Activated CD8-positive, alpha-beta memory T cell treated with anti-CD3 and anti-CD28 coated beads, Interleukin-2, amount 10 ng/mL, durations not matched to agents 7 days and 5 days (primary cell): ENCODE measurements at regions not wholly inside any gene's neighbourhood (a gene's known extent, or its start where the extent isn't known, plus 50 kb on each side); places are given as distances from the start of the nearest gene placed in this dataset.

Experiments
- ATAC-seq: fragments of 150-1000 bp; cut with Tn5 transposase; one replicate; pipeline ENCODE4 v1.10.0; 2021; ENCODE audit warnings: moderate library complexity
- CTCF ChIA-PET: fragments of 350-600 bp; sonication (Branson Sonifier 250); formaldehyde crosslinking; loops from one replicate; lab custom pipeline; 2021; ENCODE audit warnings: antibody characterized with exemption; lab: Charles Lee
- DNase-seq: peaks from one replicate; pipeline ENCODE4 v3.0.0-alpha.2; 2020
- H3K27ac Mint-ChIP-seq: one replicate; pipeline ENCODE4 v1.8.0; 2021; ENCODE audit warnings: mild to moderate bottlenecking, mixed read lengths
- H3K27me3 Mint-ChIP-seq: one replicate; pipeline ENCODE4 v1.8.0; 2021; ENCODE audit warnings: mixed read lengths
- H3K36me3 Mint-ChIP-seq: one replicate; pipeline ENCODE4 v1.8.0; 2021; ENCODE audit warnings: mild to moderate bottlenecking, mixed read lengths
- H3K4me1 Mint-ChIP-seq: one replicate; pipeline ENCODE4 v1.8.0; 2021; ENCODE audit warnings: mixed read lengths
- H3K4me3 Mint-ChIP-seq: one replicate; pipeline ENCODE4 v1.8.0; 2021; ENCODE audit warnings: mild to moderate bottlenecking, moderate library complexity, mixed read lengths
- H3K9me3 Mint-ChIP-seq: one replicate; pipeline ENCODE4 v1.8.0; 2022; ENCODE audit warnings: low read depth, mixed read lengths

DNA sequence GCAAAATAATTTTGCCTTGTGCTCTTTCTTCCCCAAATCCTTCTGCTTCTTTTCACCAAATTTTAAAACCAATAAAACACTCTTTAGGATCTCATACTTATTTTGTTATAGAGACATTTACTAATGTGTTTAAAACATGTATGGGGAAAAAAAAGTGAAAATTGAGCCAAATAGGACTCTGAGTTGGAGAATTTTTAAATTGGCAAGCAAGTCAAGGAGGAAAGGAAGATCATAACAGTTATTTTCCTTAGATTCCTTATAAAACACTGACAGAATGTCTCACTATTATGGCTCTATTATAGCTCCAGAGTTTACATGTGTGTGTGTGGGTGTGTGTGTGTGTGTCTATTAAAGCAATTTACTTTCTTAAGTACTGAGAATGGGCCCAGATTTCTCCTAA is 220.5 kb downstream of the SLC6A15 start:
- H3K27me3 Mint-ChIP-seq, result no peaks in the 10 kb centered on the region
- H3K4me3 Mint-ChIP-seq, result no peak overlapping the region
- ATAC-seq, result no peak
- peaks cover 3% of the 10 kb centered on the region for H3K9me3 Mint-ChIP-seq
- no peaks in the 10 kb centered on the region for H3K36me3 Mint-ChIP-seq
- no peak overlapping the region for H3K27ac Mint-ChIP-seq
- DNase-seq, result no peak
- no peaks in the 10 kb centered on the region for H3K4me1 Mint-ChIP-seq
- CTCF ChIA-PET, result no interaction called here

DNA sequence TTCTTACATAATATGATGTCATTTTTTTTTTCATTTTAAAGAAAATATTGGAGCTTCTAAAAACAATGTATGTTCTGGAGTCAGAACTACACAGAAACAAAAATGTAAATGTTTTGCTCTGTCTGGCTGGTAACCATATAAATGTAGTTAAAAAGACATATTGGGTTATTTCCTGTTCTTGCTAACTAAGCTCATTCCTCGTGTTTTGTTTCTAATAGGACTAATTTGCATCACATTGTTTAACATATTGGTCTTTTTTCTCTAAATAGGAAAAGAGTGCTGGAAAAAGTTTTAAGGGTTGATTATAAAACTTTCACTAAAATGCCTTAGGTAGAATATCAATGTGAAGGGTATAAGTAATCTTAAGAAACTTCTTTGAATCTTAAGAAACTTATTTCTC is 221.3 kb downstream of the SLC6A15 start:
- DNase-seq, result no peak
- no peak overlapping the region for H3K27ac Mint-ChIP-seq
- H3K27me3 Mint-ChIP-seq, result no peaks in the 10 kb centered on the region
- no peaks in the 10 kb centered on the region for H3K4me1 Mint-ChIP-seq
- CTCF ChIA-PET, result no interaction called here
- no peak for ATAC-seq
- H3K36me3 Mint-ChIP-seq, result no peaks in the 10 kb centered on the region
- peaks cover 3% of the 10 kb centered on the region for H3K9me3 Mint-ChIP-seq
- H3K4me3 Mint-ChIP-seq, result no peak overlapping the region

DNA sequence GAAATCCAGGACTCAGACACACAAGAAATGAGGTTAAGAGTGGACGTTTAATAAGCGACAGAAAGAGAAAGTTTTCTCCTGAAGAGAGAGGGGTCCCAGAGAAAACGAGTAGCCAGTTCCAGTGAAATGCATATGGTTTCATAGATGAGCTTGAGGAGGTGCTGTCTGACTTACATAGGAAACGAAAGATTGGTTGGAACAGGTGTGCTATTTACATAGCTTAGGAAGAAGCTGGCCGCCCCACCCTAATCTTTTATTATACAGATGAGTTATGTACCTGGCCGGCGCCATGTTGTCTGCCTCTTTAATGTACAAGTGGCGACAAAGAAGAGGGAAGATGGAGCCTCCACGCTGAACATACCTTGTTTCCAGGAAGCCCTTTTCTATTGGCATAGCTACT is 223.0 kb downstream of the SLC6A15 start:
- no peak for ATAC-seq
- DNase-seq, result no peak
- Mint-ChIP-seq H3K27me3 (no peaks in the 10 kb centered on the region), H3K27ac (no peak overlapping the region), H3K4me3 (no peak overlapping the region), H3K9me3 (peaks cover 5% of the 10 kb centered on the region), H3K36me3 (no peaks in the 10 kb centered on the region), H3K4me1 (no peaks in the 10 kb centered on the region)
- CTCF ChIA-PET, result no interaction called here

DNA sequence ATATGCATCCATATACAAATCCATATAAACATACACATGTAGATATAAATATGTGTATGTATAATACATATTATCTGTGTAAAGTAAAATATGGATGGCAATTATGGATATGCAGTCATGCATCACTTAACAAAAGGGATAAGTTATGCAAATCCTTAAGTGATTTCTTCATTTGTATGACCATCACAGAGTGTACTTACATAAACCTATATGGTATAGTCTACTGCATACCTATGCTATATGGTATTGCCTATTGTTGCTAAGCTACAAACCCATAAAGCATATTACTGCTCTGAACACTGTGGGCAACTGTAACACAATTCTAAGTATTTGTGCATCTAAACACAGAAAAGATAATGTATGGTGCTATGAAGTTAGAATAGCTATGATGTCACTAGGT is 227.2 kb downstream of the SLC6A15 start:
- Mint-ChIP-seq H3K9me3 (peaks cover 5% of the 10 kb centered on the region), H3K4me1 (no peaks in the 10 kb centered on the region), H3K4me3 (no peak overlapping the region), H3K27me3 (no peaks in the 10 kb centered on the region), H3K27ac (no peak overlapping the region), H3K36me3 (no peaks in the 10 kb centered on the region)
- CTCF ChIA-PET, result no interaction called here
- DNase-seq, result no peak
- no peak for ATAC-seq

DNA sequence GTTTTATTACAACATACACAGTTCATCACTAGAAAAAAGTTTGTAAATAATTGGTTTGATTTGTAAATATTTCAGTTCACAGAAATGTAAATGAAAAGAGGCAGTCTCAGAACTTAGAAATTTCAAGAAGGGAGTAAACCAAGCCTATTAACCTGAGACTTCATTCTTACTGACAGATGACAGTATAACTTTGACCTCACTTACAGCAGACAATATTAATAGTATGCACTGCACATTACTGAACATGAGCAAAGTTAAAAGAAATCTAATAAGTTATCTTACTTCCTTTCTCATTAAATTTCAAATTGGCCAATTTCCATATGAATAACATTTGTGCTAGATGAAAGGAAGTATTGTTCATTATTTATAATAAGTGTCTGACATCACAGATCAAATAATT is 235.8 kb downstream of the SLC6A15 start:
- Mint-ChIP-seq H3K27me3 (no peaks in the 10 kb centered on the region), H3K9me3 (no peaks in the 10 kb centered on the region), H3K36me3 (no peaks in the 10 kb centered on the region), H3K4me1 (no peaks in the 10 kb centered on the region), H3K27ac (no peak overlapping the region), H3K4me3 (no peak overlapping the region)
- CTCF ChIA-PET, result no interaction called here
- DNase-seq, result no peak
- ATAC-seq, result no peak

DNA sequence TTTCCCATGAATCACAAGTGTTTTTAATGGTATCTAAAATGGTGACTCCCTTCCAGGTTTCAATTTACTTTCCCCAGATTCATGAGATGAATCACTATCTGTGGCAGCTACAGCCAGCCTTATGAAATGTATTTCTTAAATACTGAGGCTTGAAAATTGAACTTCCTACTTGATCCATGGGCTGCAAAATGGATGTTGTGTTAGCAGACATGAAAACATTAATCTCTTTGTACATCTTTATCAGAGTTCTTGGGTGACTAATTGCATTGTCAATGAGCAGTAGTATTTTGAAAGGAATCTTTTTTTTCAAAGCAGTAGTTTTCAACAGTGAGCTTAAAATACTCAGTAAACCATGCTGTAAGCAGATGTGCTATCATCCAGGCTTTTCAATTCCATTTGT is 250.8 kb downstream of the SLC6A15 start:
- Mint-ChIP-seq H3K9me3 (peaks cover 2% of the 10 kb centered on the region), H3K36me3 (no peaks in the 10 kb centered on the region), H3K27me3 (no peaks in the 10 kb centered on the region), H3K4me1 (no peaks in the 10 kb centered on the region), H3K4me3 (no peak overlapping the region), H3K27ac (no peak overlapping the region)
- CTCF ChIA-PET, result no interaction called here
- ATAC-seq (no peak), DNase-seq (no peak)

DNA sequence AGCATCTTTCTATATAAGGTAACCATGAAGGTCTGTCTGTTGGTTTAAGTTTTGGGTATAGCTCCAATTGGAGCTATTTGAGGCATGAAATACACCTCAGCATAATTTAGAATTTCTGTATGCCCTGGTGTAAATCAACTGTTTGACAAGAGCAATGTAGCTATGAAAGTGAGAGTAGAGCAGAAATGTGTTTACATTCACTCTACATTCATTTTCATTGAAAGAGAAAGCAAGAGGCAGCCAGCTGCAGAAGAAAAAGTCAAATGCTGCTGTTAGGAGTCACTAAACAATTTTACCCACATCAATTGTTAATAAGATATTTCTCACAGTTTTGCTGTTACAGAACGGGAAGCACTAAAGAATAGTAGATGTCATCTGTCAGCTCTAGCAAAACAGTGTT is 252.5 kb downstream of the SLC6A15 start:
- Mint-ChIP-seq H3K4me3 (no peak overlapping the region), H3K4me1 (no peaks in the 10 kb centered on the region), H3K9me3 (peaks cover 2% of the 10 kb centered on the region), H3K27ac (no peak overlapping the region), H3K36me3 (no peaks in the 10 kb centered on the region), H3K27me3 (no peaks in the 10 kb centered on the region)
- CTCF ChIA-PET, result no interaction called here
- DNase-seq (no peak), ATAC-seq (no peak)

DNA sequence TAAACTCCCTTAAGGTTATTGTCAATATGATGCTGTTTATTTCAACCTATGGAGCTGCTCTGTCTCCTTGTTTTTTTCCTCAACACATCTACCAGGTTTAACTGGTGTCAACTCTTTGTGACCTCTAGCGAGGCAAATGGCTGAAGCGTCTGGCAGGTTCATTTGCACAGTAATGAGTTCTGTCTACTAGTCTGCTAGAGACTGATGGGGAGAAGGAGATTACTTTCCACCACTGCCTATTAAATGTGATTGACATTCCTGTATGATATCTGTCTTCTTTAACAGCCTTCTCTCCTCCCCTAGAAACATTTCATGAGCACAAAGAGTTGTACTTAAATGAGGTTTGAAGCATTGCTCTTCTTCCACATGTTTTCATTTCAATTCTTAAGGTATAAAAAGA is 253.7 kb downstream of the SLC6A15 start:
- CTCF ChIA-PET, result no interaction called here
- H3K4me1 Mint-ChIP-seq, result no peaks in the 10 kb centered on the region

DNA sequence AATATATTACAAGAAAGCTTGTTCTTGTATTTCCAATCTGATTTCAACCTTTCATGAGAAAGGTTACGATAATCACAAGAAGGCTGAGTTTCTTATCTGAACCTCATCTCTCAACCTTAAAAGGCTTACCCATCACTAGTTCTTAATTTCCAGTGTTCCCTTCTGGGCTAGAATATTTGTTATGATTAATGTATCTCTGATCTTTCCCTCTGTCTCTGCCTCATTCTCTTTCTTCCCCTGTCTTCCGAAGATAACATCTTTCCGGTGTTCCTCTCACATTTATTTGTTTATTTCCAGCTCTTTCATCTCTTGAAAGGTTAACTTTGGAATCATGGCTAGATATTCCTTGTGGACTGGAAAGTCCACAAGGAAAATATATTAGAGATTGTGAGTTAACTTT is 255.9 kb downstream of the SLC6A15 start:
- Mint-ChIP-seq H3K4me1 (no peaks in the 10 kb centered on the region), H3K4me3 (no peak overlapping the region), H3K27me3 (no peaks in the 10 kb centered on the region), H3K9me3 (peaks cover 5% of the 10 kb centered on the region), H3K36me3 (no peaks in the 10 kb centered on the region), H3K27ac (no peak overlapping the region)
- DNase-seq (no peak), ATAC-seq (no peak)
- CTCF ChIA-PET, result no interaction called here

More for the DNA sequence above, 253.7 kb downstream of the SLC6A15 start:
- DNase-seq (no peak), ATAC-seq (no peak)
- Mint-ChIP-seq H3K36me3 (no peaks in the 10 kb centered on the region), H3K4me3 (no peak overlapping the region), H3K27ac (no peak overlapping the region), H3K9me3 (peaks cover 2% of the 10 kb centered on the region), H3K27me3 (no peaks in the 10 kb centered on the region)

DNA sequence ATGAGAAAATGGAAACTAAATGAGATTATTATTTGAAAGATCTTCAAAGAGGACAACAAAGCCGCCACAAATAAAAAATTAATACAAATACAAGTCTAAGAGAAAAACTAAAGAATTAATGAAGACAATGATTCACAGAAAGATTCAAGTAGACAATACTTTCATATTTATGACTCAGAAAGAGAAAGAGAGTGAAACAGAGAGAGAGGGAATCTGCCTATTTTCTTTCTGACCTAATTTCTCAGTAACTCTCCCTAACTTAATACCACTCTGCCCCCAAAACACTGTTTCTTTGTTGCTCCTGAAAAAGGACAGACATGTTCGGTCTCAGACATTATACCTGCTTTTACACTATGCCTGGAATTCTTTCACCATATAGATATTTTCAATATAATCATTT is 259.1 kb downstream of the SLC6A15 start:
- Mint-ChIP-seq H3K4me1 (no peaks in the 10 kb centered on the region), H3K9me3 (peaks cover 2% of the 10 kb centered on the region), H3K4me3 (no peak overlapping the region), H3K27ac (no peak overlapping the region), H3K36me3 (no peaks in the 10 kb centered on the region), H3K27me3 (no peaks in the 10 kb centered on the region)
- DNase-seq, result no peak
- ATAC-seq, result no peak
- CTCF ChIA-PET, result no interaction called here

DNA sequence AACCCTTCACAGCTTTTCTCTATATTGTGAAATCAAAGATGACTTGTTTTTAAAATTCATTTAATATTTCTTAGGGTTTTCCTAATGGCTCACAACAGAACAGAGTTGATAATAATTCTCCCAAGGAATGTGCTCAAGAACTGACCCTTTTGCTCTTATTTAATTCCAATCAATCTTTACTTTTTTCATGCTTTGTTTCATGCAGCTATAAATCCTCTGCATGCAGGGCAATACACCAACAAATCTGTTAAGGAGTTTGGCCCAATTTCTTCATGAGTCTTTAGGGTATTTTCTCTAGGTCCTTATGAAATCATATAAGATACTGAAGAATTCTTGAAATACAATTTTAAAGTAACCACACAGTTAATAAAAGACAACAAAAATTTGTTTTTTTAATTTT is 264.2 kb downstream of the SLC6A15 start:
- no peak for DNase-seq
- no peaks in the 10 kb centered on the region for H3K27me3 Mint-ChIP-seq

DNA sequence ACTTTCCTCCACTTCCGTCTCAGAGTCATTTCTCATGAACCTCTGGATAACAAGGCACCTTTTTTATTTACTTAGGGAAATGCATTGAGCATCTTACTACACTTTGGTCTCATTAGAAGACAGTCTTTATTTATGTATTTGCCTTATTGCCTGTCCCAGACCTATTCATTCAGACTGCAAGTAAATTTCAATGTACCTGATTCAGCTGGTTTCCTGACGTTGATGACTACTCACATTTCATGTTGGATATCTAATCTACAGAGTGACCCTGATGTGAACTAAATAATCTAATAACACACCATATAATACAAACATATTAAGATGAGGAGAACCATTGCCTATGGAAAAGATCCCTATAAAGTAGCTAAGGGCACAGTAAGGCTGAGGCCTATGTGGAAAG is 267.7 kb downstream of the SLC6A15 start:
- Mint-ChIP-seq H3K4me3 (no peak overlapping the region), H3K27me3 (no peaks in the 10 kb centered on the region), H3K36me3 (no peaks in the 10 kb centered on the region), H3K4me1 (no peaks in the 10 kb centered on the region), H3K27ac (no peak overlapping the region), H3K9me3 (no peaks in the 10 kb centered on the region)
- CTCF ChIA-PET, result no interaction called here
- ATAC-seq, result no peak
- no peak for DNase-seq

More for the DNA sequence above, 264.2 kb downstream of the SLC6A15 start:
- Mint-ChIP-seq H3K27ac (no peak overlapping the region), H3K4me3 (no peak overlapping the region), H3K9me3 (peaks cover 2% of the 10 kb centered on the region), H3K4me1 (no peaks in the 10 kb centered on the region), H3K36me3 (no peaks in the 10 kb centered on the region)
- CTCF ChIA-PET, result no interaction called here
- ATAC-seq, result no peak

DNA sequence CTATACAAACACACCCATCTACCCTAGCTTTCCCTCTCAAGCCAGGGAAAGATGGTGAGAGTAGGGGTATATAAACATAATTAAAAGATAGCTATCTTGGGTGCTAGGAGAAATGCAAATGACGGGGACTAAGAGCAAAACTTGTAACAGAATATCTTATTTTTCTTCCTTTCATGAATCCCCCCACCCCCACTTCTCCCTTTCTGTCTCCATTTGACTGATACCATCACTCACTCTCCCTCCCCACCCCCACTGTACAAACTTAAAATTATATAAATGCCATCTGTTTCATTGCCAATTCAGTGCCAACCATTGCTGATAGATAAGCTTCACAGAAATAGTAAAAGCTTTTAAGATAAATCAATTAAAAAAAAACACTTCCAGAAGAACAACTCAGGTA is 268.6 kb downstream of the SLC6A15 start:
- H3K4me3 Mint-ChIP-seq, result no peak overlapping the region
- ATAC-seq (no peak), DNase-seq (no peak)
- CTCF ChIA-PET, result interaction anchor here (0.6 kb wide), 1 partner anchor 24 kb away, joined by 3 read pairs; no protein-coding TSS in a partner anchor
- H3K36me3 Mint-ChIP-seq, result no peaks in the 10 kb centered on the region
- H3K9me3 Mint-ChIP-seq, result no peaks in the 10 kb centered on the region
- no peak overlapping the region for H3K27ac Mint-ChIP-seq
- H3K4me1 Mint-ChIP-seq, result no peaks in the 10 kb centered on the region
- H3K27me3 Mint-ChIP-seq, result no peaks in the 10 kb centered on the region

DNA sequence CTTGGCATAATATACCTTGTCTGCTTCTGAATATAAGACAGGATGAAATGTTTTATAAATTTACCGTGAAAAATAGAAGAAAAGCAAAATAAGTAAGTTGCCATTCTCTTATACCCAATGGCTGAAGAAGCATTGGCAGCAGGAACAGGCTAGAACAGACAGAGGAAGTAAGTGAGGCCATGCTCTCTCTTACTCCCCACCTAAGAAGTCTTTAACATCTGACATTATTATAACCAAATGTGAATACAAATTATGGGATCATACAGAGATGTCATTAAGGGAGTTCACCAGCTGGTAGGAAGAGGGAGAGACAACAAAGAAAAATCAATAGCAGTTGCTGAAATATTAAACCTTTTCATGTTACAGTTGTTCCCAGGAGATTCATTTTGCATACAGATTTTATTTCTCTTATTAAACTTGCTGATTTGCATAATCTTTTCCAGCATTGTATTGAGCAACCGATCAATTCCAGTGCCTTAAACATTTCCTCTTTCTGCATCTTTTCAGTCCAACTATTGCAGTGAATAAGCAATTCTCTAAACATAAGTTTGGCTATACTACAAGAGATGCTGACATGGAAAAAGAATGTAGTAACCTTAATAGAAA is 270.6 kb downstream of the SLC6A15 start:
- Mint-ChIP-seq H3K36me3 (no peaks in the 10 kb centered on the region), H3K27me3 (no peaks in the 10 kb centered on the region), H3K27ac (no peak overlapping the region), H3K4me1 (no peaks in the 10 kb centered on the region), H3K4me3 (no peak overlapping the region), H3K9me3 (no peaks in the 10 kb centered on the region)
- CTCF ChIA-PET, result no interaction called here
- no peak for ATAC-seq
- no peak for DNase-seq
